AG04450 (cell line): ENCODE measurements at regions not wholly inside any gene's neighbourhood (a gene's known extent, or its start where the extent isn't known, plus 50 kb on each side); places are given as distances from the start of the nearest gene placed in this dataset.
A peak's percentile ranks its signal among the peaks of the same experiment; 100 is the strongest.

Experiments
- CTCF ChIA-PET: fragments of 300-600, 350-600 bp; formaldehyde crosslinking; extraction: SDS; loops from one replicate; lab custom pipeline; 2022; ENCODE audit warnings: antibody characterized with exemption, inconsistent platforms; lab: Charles Lee
- POLR2A ChIA-PET: fragments of 350-600 bp; formaldehyde crosslinking; extraction: SDS; loops from one replicate; lab custom pipeline; 2021; ENCODE audit warnings: antibody characterized with exemption, inconsistent platforms; lab: Yijun Ruan, JAX
- DNase-seq: peaks from one replicate; pipeline ENCODE4 v3.0.0-alpha.2; 2011; ENCODE audit warnings: low read depth, low spot score
- H3K27ac ChIP-seq: one replicate; pipeline ENCODE4 v1.5.1; 2012; ENCODE audit warnings: low read depth, low read length, control low read depth
- H3K27me3 ChIP-seq: one replicate; pipeline ENCODE4 v1.6.0; 2012; ENCODE audit warnings: low read length; ENCODE audit not compliant: control insufficient read depth, insufficient read depth
- H3K4me3 ChIP-seq: 2 replicates; pipeline ENCODE4 v1.5.1; 2011; ENCODE audit warnings: mild to moderate bottlenecking, low read depth, low read length, control low read depth
- H3K9me3 ChIP-seq: 2 replicates; pipeline ENCODE4 v1.5.1; 2012; ENCODE audit warnings: low read length; ENCODE audit not compliant: control insufficient read depth, insufficient read depth
- TF ChIP-seq, protein P1 (sequence below): IDR thresholded peaks from 2 replicates; pipeline ENCODE4 v1.5.1; 2011; ENCODE audit warnings: low read depth, low read length, control low read depth, inconsistent platforms

DNA sequence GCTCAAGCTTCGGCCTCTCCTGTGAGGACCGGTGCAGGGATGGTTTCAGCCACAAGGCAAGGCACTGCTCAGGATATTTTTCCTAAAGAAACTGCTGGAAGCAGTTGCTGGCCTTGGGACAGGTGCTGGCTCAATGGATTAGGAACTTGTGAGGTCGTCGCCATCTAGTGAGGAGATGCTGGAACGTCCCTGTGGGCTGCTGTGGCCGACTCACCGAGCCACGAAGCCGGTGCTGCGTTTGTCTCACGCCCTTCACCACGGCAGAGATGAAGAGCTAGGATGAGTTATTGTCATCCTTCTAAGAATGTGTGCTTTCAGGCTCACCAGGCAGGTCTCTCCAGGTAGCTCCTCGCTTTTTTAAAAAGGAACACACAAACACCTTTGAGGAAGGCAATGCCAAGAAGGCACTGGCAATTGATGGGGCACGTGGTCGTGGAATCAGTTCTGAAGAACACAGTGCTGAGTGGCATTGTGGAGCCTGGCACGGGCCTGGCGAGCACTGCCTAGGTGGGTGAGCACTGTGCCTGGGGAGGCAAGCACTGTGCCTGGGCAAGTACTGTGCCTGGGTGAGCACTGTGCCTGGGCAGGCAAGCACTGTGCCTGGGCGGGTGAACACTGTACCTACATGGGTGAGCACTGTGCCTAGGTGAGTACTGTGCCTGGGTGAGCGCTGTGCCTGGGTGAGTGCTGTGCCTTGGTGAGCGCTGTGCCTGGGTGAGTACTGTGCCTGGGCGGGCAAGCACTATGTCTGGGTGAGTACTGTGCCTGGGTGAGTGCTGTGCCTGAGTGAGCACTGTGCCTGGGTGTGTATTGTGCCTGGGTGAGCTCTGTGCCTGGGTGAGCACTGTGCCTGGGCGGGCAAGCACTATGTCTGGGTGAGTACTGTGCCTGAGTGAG lies 140.4 kb downstream of the TEX29 start:
- CTCF ChIA-PET, result interaction anchor here (0.5 to 1.7 kb wide), 8 partner anchors 182 to 867 kb away, joined by 3 to 7 read pairs (median 3); no protein-coding TSS in a partner anchor

DNA sequence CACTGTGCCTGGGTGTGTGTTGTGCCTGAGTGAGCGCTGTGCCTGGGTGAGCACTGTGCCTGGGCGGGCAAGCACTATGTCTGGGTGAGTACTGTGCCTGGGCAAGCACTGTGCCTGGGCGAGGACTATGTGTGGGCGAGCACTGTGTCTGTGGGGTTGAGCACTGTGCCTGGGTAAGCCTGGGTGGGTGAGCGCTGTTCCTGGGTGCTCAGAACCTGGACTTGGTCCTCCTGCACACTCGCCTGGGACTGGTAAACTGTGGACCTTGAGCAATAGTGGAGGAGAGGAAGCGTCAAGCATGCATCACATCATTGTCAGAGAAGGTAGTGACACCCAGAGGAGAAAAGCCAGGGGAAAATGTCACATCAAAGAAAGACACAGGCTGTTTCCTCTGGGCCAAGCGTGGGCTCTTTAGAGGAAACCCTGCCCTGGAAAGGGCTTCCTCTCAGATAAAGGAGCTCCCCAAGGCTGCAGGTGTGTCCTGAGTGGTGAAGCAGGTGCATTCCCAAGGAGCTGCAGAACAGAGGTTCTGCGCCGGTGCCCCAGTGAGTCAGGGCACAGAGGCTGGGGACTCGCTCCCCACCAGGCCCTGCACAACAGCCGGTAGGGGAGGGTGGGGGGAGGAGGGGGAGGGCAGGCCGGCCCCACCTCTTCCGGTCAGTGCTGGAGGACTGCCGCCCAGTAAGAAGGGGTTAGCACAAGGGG lies 141.2 kb downstream of the TEX29 start:
- TF ChIP-seq, protein P1, sequence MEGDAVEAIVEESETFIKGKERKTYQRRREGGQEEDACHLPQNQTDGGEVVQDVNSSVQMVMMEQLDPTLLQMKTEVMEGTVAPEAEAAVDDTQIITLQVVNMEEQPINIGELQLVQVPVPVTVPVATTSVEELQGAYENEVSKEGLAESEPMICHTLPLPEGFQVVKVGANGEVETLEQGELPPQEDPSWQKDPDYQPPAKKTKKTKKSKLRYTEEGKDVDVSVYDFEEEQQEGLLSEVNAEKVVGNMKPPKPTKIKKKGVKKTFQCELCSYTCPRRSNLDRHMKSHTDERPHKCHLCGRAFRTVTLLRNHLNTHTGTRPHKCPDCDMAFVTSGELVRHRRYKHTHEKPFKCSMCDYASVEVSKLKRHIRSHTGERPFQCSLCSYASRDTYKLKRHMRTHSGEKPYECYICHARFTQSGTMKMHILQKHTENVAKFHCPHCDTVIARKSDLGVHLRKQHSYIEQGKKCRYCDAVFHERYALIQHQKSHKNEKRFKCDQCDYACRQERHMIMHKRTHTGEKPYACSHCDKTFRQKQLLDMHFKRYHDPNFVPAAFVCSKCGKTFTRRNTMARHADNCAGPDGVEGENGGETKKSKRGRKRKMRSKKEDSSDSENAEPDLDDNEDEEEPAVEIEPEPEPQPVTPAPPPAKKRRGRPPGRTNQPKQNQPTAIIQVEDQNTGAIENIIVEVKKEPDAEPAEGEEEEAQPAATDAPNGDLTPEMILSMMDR, result no peak
- Histone ChIP-seq H3K4me3 (no peak overlapping the region), H3K27ac (no peak overlapping the region), H3K27me3 (peaks cover 2% of the 10 kb centered on the region), H3K9me3 (peaks cover 9% of the 10 kb centered on the region; the same call in 1 of the 2 replicates)
- ChIA-PET POLR2A (no interaction called here), CTCF (interaction anchor here (1.1 kb wide), 1 partner anchor 868 kb away, joined by 3 read pairs; no protein-coding TSS in a partner anchor)
- DNase-seq, result no peak

More for the DNA sequence above, 140.4 kb downstream of the TEX29 start:
- peaks cover 9% of the 10 kb centered on the region; the same call in 1 of the 2 replicates for H3K9me3 ChIP-seq
- H3K4me3 ChIP-seq, result no peak overlapping the region
- TF ChIP-seq, protein P1, result peak; percentile 58
- DNase-seq, result peak; percentile 24
- no peak overlapping the region for H3K27ac ChIP-seq
- H3K27me3 ChIP-seq, result peaks cover 2% of the 10 kb centered on the region
- POLR2A ChIA-PET, result no interaction called here

DNA sequence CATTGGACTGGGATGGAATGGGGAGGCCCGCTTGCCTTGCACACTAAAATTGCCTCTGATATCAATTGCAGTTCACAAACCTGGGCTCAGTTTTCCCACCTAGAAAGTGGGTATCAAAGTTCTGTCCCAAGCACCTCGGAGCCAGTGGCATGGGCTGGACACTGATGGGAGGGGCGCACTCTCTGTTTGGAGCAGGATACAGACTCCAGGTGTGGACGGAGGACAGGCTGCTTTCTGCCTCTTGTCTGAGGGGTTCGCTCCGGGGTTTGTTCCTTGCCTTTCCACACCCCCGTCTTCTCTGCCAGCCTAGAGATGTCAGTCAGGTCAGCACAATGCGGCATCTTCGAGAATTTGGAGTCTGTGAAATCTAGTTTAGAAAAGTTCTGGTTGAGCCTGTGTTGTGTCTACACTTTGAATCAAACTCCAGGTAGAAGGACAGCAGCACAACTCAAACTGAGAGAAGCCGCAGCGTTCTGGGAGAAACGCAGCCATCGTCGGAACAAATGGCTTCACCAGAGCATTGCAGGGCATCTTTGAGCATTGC lies 141.9 kb downstream of the TEX29 start:
- Histone ChIP-seq H3K9me3 (peaks cover 9% of the 10 kb centered on the region; the same call in 1 of the 2 replicates), H3K27ac (no peak overlapping the region), H3K4me3 (no peak overlapping the region), H3K27me3 (peaks cover 2% of the 10 kb centered on the region)
- no peak for DNase-seq
- TF ChIP-seq, protein P1, result no peak
- POLR2A ChIA-PET, result no interaction called here
- CTCF ChIA-PET, result interaction anchor here (1.1 kb wide), 1 partner anchor 395 kb away, joined by 3 read pairs; no protein-coding TSS in a partner anchor

DNA sequence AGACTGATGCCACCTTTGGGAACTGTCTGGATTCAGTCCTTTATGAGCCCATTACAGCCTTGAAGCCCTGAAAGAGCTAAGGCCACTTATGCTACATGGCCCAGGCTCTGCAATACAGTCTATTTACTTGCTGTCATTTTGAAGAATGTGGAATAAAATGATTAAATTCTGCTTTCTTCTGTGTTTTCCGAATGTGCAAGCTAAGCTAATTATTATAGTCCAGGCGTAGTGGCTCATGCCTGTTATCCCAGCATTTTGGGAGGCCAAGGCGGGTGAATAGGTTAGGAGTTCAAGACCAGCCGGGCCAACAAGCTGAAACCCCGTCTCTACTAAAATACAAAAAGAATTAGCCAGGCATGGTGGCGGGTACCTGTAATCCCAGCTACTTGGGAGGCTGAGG lies 142.5 kb downstream of the TEX29 start:
- no peak for DNase-seq
- peaks cover 5% of the 10 kb centered on the region; the same call in 1 of the 2 replicates for H3K9me3 ChIP-seq
- no peak overlapping the region for H3K27ac ChIP-seq
- ChIA-PET CTCF (interaction anchor here (1.1 kb wide), 1 partner anchor 396 kb away, joined by 3 read pairs; no protein-coding TSS in a partner anchor), POLR2A (no interaction called here)
- H3K4me3 ChIP-seq, result no peak overlapping the region
- TF ChIP-seq, protein P1, result no peak
- H3K27me3 ChIP-seq, result peaks cover 2% of the 10 kb centered on the region
